K562 (cell line): ENCODE measurements at regions not wholly inside any gene's neighbourhood (a gene's known extent, or its start where the extent isn't known, plus 50 kb on each side); places are given as distances from the start of the nearest gene placed in this dataset.

Experiments used
- ATAC-seq: fragments of 200-7000 bp; cut with Tn5 transposase; 3 replicates; pipeline ENCODE4 v1.9.1; 2020; ENCODE audit warnings: moderate library complexity
- BruUV-seq: library from RNA; stranded (reverse); fragments of 400-500 nt; replicated peaks from 2 replicates; lab custom pipeline; 2021; lab: Mats Ljungman, UMichigan
- CTCF ChIA-PET: fragments of 300-600 bp; formaldehyde crosslinking; extraction: SDS; loops from one replicate; lab custom pipeline; 2021; ENCODE audit warnings: low intra/inter-chr PET ratio; lab: Yijun Ruan, JAX
- POLR2A ChIA-PET: fragments of 300-600, 350-650 bp; sonication (Branson Sonifier 250); formaldehyde crosslinking; extraction: SDS; loops from one replicate; lab custom pipeline; 2021; ENCODE audit warnings: antibody characterized with exemption, inconsistent platforms; lab: Yijun Ruan, JAX
- DNase-seq, 4 experiments: peaks; one replicate each; pipeline versions ENCODE4 v3.0.0 to v3.0.0-alpha.2; 2011 to 2018; ENCODE audit warnings: low spot score in 3 of 4, mixed read lengths in 3 of 4; ENCODE audit errors: extremely low read depth in 1 of 4
- FAIRE-seq: peaks from 2 replicates; lab custom pipeline; 2011; peaks lifted over from hg19 to GRCh38; lab: Jason Lieb, UNC
- H2AFZ ChIP-seq: 2 replicates; pipeline ENCODE4 v1.6.0; 2011; ENCODE audit warnings: low read depth, low read length, control low read depth, inconsistent platforms
- H3K27ac ChIP-seq: fragments of 200-600 bp; 3 replicates; pipeline ENCODE4 v1.8.0; 2011; ENCODE audit warnings: low read depth, mild to moderate bottlenecking, control low read depth, inconsistent platforms, low read length, moderate library complexity, mixed read lengths; ENCODE audit errors: extremely low read depth
- H3K27me3 ChIP-seq, 2 experiments: fragments of 300-600 bp in 1 of 2; 2 replicates in 1 of 2; 3 replicates in 1 of 2; pipeline versions ENCODE4 v1.6.0 to v1.8.0; 2011; ENCODE audit warnings: inconsistent platforms in 2 of 2, low read length in 2 of 2, mild to moderate bottlenecking in 1 of 2, mixed read lengths in 1 of 2, moderate library complexity in 1 of 2; ENCODE audit not compliant: control insufficient read depth in 2 of 2, insufficient read depth in 2 of 2
- H3K36me3 ChIP-seq: fragments of 300-600 bp; 3 replicates; pipeline ENCODE4 v1.8.0; 2011; ENCODE audit warnings: mild to moderate bottlenecking, low read length, inconsistent platforms; ENCODE audit not compliant: control insufficient read depth, insufficient read depth
- H3K4me1 ChIP-seq, 2 experiments: fragments of 200-600 bp in 1 of 2; replicated peaks in 1 of 2; 2 replicates in 1 of 2; 3 replicates in 1 of 2; pipeline versions ENCODE4 v1.5.1 to v1.8.0; 2011; ENCODE audit warnings: inconsistent platforms in 2 of 2, low read length in 2 of 2, mild to moderate bottlenecking in 1 of 2, mixed read lengths in 1 of 2, moderate library complexity in 1 of 2; ENCODE audit not compliant: control insufficient read depth in 2 of 2, insufficient read depth in 2 of 2
- H3K4me2 ChIP-seq: 2 replicates; pipeline ENCODE4 v1.6.1; 2011; ENCODE audit warnings: low read length, control low read depth, inconsistent platforms, mixed read lengths; ENCODE audit not compliant: insufficient read depth
- H3K4me3 ChIP-seq: fragments of 200-600 bp; sonication (generic), shearing (Covaris generic); 2 replicates; pipeline ENCODE4 v1.5.1; 2016; ENCODE audit warnings: control low read depth, inconsistent platforms
- H3K79me2 ChIP-seq: fragments of 200-600 bp; 3 replicates; pipeline ENCODE4 v1.8.0; 2011; ENCODE audit warnings: low read length, inconsistent platforms; ENCODE audit not compliant: control insufficient read depth, insufficient read depth
- H3K9ac ChIP-seq, 2 experiments: 2 replicates each; pipeline versions ENCODE4 v1.6.0 to v1.6.1; 2011; ENCODE audit warnings: low read depth in 2 of 2, low read length in 2 of 2, control low read depth in 1 of 2, inconsistent platforms in 1 of 2, mild to moderate bottlenecking in 1 of 2, mixed read lengths in 1 of 2; ENCODE audit not compliant: insufficient read depth in 1 of 2
- H3K9me1 ChIP-seq: one replicate; pipeline ENCODE4 v1.6.0; 2011; ENCODE audit warnings: inconsistent platforms, mild to moderate bottlenecking, low read length, moderate library complexity; ENCODE audit not compliant: control insufficient read depth, insufficient read depth
- H3K9me3 ChIP-seq: replicated peaks from 2 replicates; pipeline ENCODE4 v1.5.1; 2011; ENCODE audit warnings: low read depth, low read length, inconsistent platforms; ENCODE audit not compliant: control insufficient read depth, insufficient read depth
- H4K20me1 ChIP-seq: replicated peaks from 2 replicates; pipeline ENCODE4 v1.6.1; 2011; ENCODE audit warnings: low read length, inconsistent platforms, mixed read lengths; ENCODE audit not compliant: control insufficient read depth, insufficient read depth
- CC2D1A ChIP-seq: fragments of 450-650 bp; IDR thresholded peaks from 2 replicates; pipeline ENCODE4 v1.6.1; 2017; ENCODE audit warnings: mild to moderate bottlenecking
- DACH1 ChIP-seq: fragments of 450-650 bp; IDR thresholded peaks from 2 replicates; pipeline ENCODE4 v1.6.1; 2018; ENCODE audit not compliant: partially characterized antibody
- DDX20 ChIP-seq: fragments of 450-650 bp; IDR thresholded peaks from 2 replicates; pipeline ENCODE4 v1.6.1; 2016; ENCODE audit warnings: missing genetic modification characterization, low read depth, mild to moderate bottlenecking, missing compliant biosample characterization, moderate library complexity
- EGR1 ChIP-seq: fragments of 450-650 bp; conservative IDR thresholded peaks from 2 replicates; pipeline ENCODE4 v1.6.1; 2017; ENCODE audit warnings: mild to moderate bottlenecking
- EP300 ChIP-seq: IDR thresholded peaks from 2 replicates; pipeline ENCODE4 v1.6.1; 2012; ENCODE audit warnings: low read length, improper control_type of control experiment
- FOXK2 ChIP-seq, 2 experiments: fragments of 450-650 bp; IDR thresholded peaks in 1 of 2; conservative IDR thresholded peaks in 1 of 2; 2 replicates each; pipeline ENCODE4 v1.6.1; 2016; ENCODE audit warnings: low read depth in 2 of 2, mild to moderate bottlenecking in 1 of 2
- GABPB2 ChIP-seq: fragments of 250-450 bp; sonication (Bioruptor Pico); conservative IDR thresholded peaks from 2 replicates; pipeline ENCODE4 v1.5.1; 2021; ENCODE audit warnings: mild to moderate bottlenecking
- JUN ChIP-seq, 2 experiments: sonication (generic) in 1 of 2; formaldehyde crosslinking in 1 of 2; IDR thresholded peaks; 2 replicates each; pipeline versions ENCODE4 v1.6.1 to v1.8.0; 2012 to 2022; ENCODE audit warnings: borderline replicate concordance in 2 of 2, mild to moderate bottlenecking in 2 of 2, improper control_type of control experiment in 1 of 2, low read depth in 1 of 2, low read length in 1 of 2, missing genetic modification reagents in 1 of 2
- KAT2B ChIP-seq: IDR thresholded peaks from one replicate; pipeline ENCODE4 v1.6.1; 2012; ENCODE audit warnings: low read depth, mild to moderate bottlenecking, control low read depth, inconsistent platforms, low read length, moderate library complexity
- MEIS2 ChIP-seq: fragments of 450-650 bp; IDR thresholded peaks from 2 replicates; pipeline ENCODE4 v1.6.1; 2014; ENCODE audit warnings: mild to moderate bottlenecking; ENCODE audit not compliant: partially characterized antibody
- NFYB ChIP-seq: IDR thresholded peaks from 2 replicates; pipeline ENCODE4 v1.6.1; 2011; ENCODE audit warnings: mild to moderate bottlenecking, moderate library complexity; ENCODE audit not compliant: insufficient read length; ENCODE audit errors: extremely low read depth
- POLR3G ChIP-seq: IDR thresholded peaks from 2 replicates; pipeline ENCODE4 v1.6.1; 2011; ENCODE audit not compliant: insufficient read length, insufficient replicate concordance; ENCODE audit errors: extremely low read depth
- SIN3A ChIP-seq, 2 experiments: fragments of 150-350 bp in 1 of 2; IDR thresholded peaks; 2 replicates each; pipeline ENCODE4 v1.6.1; 2011 to 2016; ENCODE audit warnings: borderline replicate concordance in 2 of 2, low read depth in 2 of 2, low read length in 2 of 2, mild to moderate bottlenecking in 2 of 2, moderate library complexity in 2 of 2; ENCODE audit not compliant: control insufficient read depth in 1 of 2
- TFAM ChIP-seq: fragments of 250-450 bp; sonication (Bioruptor Pico); conservative IDR thresholded peaks from 2 replicates; pipeline ENCODE4 v1.5.0; 2021; ENCODE audit warnings: mild to moderate bottlenecking, moderate library complexity
- THRAP3 ChIP-seq: fragments of 450-650 bp; IDR thresholded peaks from 2 replicates; pipeline ENCODE4 v1.6.1; 2016; ENCODE audit warnings: mild to moderate bottlenecking, inconsistent platforms, borderline replicate concordance
- XRCC4 ChIP-seq: IDR thresholded peaks from one replicate; pipeline ENCODE4 v1.6.1; 2011; ENCODE audit not compliant: insufficient read depth, insufficient read length; ENCODE audit errors: extremely low read depth
- ZNF445 ChIP-seq: fragments of 250-450 bp; sonication (Bioruptor Pico); IDR thresholded peaks from 2 replicates; pipeline ENCODE4 v1.4.0; 2020; ENCODE audit warnings: low read depth, mild to moderate bottlenecking, moderate library complexity
- ZNF583 ChIP-seq: fragments of 250-450 bp; sonication (Bioruptor Pico); IDR thresholded peaks from 2 replicates; pipeline ENCODE4 v1.4.0; 2020
- WGBS: fragments of 100-300 bp; shearing (Covaris generic); methylation state at CpG from one replicate; pipeline ENCODE4 v1.1.6; 2016; ENCODE audit warnings: low coverage, mixed read lengths; ENCODE audit not compliant: insufficient coverage; ENCODE audit errors: missing lambda C conversion rate; 5-methylcytosine and 5-hydroxymethylcytosine counted together
- in situ Hi-C: fragments of 300-500 bp; cut with MboI; formaldehyde crosslinking; loops from 4 replicates; pipeline ENCODE4 v1.15.0; 2018; ENCODE audit warnings: inconsistent platforms, mixed read lengths
- intact Hi-C: fragments of 100-400 bp; cut with micrococcal nuclease; formaldehyde crosslinking; loops from 2 replicates; pipeline ENCODE4 v1.14.2; 2022
- TF ChIP-seq, protein P1 (sequence below): sonication (generic); formaldehyde crosslinking; IDR thresholded peaks from 2 replicates; pipeline ENCODE4 v1.8.0; 2022; ENCODE audit warnings: missing genetic modification reagents, mild to moderate bottlenecking, borderline replicate concordance
- TF ChIP-seq, protein P2 (sequence below), 2 experiments: fragments of 450-650 bp in 1 of 2; IDR thresholded peaks; 2 replicates each; pipeline ENCODE4 v1.6.1; 2011 to 2017; ENCODE audit warnings: low read depth in 2 of 2, antibody characterized with exemption in 1 of 2, borderline replicate concordance in 1 of 2, low read length in 1 of 2, mild to moderate bottlenecking in 1 of 2, mixed read lengths in 1 of 2; ENCODE audit not compliant: control insufficient read depth in 1 of 2

DNA sequence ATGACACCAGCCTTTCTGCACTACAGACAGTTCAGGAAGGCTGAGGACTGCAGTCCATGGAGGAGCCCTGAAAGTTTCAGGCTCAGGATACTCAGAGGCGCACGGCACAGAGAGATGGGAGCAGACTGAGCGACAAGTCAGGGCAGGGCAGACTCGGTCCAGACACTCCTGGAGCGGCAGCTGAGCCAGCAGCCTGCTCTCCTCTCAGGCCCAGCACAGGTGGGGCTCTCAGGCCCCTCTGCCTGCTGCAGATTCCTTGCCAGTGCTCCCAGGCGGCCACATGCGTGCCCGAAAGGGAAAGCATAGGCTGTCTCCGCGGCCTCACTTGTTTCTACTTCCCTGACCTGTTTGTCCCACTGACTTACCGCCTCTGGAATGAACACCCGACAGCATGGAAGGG, 228.3 kb downstream of the IRX2 start:
- Histone ChIP-seq H3K27me3 (peaks cover 4 to 47% of the 10 kb centered on the region in 2 experiments; a peak in 3 of 5 replicates), H2AFZ (no peak overlapping the region), H3K36me3 (no peaks in the 10 kb centered on the region), H3K4me2 (no peak overlapping the region), H3K4me3 (no peak overlapping the region), H3K27ac (no peak overlapping the region), H3K4me1 (no peaks in the 10 kb centered on the region), H3K79me2 (no peaks in the 10 kb centered on the region), H4K20me1 (0 out of 2 replicates have a peak, but pooled peaks cover 1% of the 10 kb centered on the region), H3K9me3 (0 out of 2 replicates have a peak, but pooled peaks cover 2% of the 10 kb centered on the region), H3K9ac (no peak overlapping the region), H3K9me1 (peaks cover 2% of the 10 kb centered on the region)
- intact Hi-C loops (no loop called here), in situ Hi-C loops (no loop called here)
- BruUV-seq: no TSS peak
- WGBS: 0% methylated on average over 12 of the region's 12 CpGs
- FAIRE-seq (no peak), ATAC-seq (no peak; the same call in 2 of the 3 replicates), DNase-seq (no peak)
- CTCF ChIA-PET: no interaction called here
- TF ChIP-seq SIN3A (IDR thresholded peaks at IDR 0.05; ENCODE audit: borderline replicate concordance in 2 of 2, control insufficient read depth in 1 of 2, low read depth in 2 of 2, low read length in 2 of 2) (no peak), CC2D1A (no peak), ZNF445 (CRISPR knock-in tag) (no peak), NFYB (no peak), JUN (IDR thresholded peaks at IDR 0.05; ENCODE audit: borderline replicate concordance, low read depth, low read length) (no peak), JUN (CRISPR knock-in tag; IDR thresholded peaks at IDR 0.05; ENCODE audit: borderline replicate concordance) (no peak), ZNF583 (CRISPR knock-in tag) (no peak), POLR3G (no peak), XRCC4 (no peak), FOXK2 (conservative IDR thresholded peaks at IDR 0.05 in 1 of 2, IDR thresholded peaks at IDR 0.05 in 1 of 2; ENCODE audit: low read depth in 2 of 2) (no peak), DACH1 (no peak), GABPB2 (CRISPR knock-in tag) (no peak), TFAM (CRISPR knock-in tag) (no peak), KAT2B (no peak), DDX20 (tag) (no peak), MEIS2 (no peak), EP300 (no peak), EGR1 (no peak), THRAP3 (no peak)
- TF ChIP-seq, protein P1, sequence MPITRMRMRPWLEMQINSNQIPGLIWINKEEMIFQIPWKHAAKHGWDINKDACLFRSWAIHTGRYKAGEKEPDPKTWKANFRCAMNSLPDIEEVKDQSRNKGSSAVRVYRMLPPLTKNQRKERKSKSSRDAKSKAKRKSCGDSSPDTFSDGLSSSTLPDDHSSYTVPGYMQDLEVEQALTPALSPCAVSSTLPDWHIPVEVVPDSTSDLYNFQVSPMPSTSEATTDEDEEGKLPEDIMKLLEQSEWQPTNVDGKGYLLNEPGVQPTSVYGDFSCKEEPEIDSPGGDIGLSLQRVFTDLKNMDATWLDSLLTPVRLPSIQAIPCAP: no peak
- TF ChIP-seq, protein P2, sequence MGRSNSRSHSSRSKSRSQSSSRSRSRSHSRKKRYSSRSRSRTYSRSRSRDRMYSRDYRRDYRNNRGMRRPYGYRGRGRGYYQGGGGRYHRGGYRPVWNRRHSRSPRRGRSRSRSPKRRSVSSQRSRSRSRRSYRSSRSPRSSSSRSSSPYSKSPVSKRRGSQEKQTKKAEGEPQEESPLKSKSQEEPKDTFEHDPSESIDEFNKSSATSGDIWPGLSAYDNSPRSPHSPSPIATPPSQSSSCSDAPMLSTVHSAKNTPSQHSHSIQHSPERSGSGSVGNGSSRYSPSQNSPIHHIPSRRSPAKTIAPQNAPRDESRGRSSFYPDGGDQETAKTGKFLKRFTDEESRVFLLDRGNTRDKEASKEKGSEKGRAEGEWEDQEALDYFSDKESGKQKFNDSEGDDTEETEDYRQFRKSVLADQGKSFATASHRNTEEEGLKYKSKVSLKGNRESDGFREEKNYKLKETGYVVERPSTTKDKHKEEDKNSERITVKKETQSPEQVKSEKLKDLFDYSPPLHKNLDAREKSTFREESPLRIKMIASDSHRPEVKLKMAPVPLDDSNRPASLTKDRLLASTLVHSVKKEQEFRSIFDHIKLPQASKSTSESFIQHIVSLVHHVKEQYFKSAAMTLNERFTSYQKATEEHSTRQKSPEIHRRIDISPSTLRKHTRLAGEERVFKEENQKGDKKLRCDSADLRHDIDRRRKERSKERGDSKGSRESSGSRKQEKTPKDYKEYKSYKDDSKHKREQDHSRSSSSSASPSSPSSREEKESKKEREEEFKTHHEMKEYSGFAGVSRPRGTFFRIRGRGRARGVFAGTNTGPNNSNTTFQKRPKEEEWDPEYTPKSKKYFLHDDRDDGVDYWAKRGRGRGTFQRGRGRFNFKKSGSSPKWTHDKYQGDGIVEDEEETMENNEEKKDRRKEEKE (IDR thresholded peaks at IDR 0.05; ENCODE audit: borderline replicate concordance in 1 of 2, control insufficient read depth in 1 of 2, low read depth in 2 of 2, low read length in 1 of 2): no peak
- POLR2A ChIA-PET: no interaction called here
